H1 (cell line): ENCODE measurements at regions not wholly inside any gene's neighbourhood (a gene's known extent, or its start where the extent isn't known, plus 50 kb on each side); places are given as distances from the start of the nearest gene placed in this dataset.

Source experiments
- CTCF ChIA-PET: fragments of 300-600 bp; sonication (Branson Sonifier 250); formaldehyde crosslinking; loops from one replicate; lab custom pipeline; 2021; ENCODE audit not compliant: partially characterized antibody; lab: Charles Lee
- POLR2A ChIA-PET: fragments of 300-600 bp; sonication (Branson Sonifier 250); formaldehyde crosslinking; loops from one replicate; lab custom pipeline; 2021; ENCODE audit warnings: inconsistent platforms; ENCODE audit not compliant: partially characterized antibody; lab: Charles Lee
- DNase-seq, 2 experiments: peaks; one replicate each; pipeline versions ENCODE4 v3.0.0 to v3.0.0-alpha.2; 2010 to 2022; ENCODE audit warnings: low spot score in 2 of 2, low read depth in 1 of 2, mixed read lengths in 1 of 2
- FAIRE-seq: peaks from 2 replicates; lab custom pipeline; 2011; peaks lifted over from hg19 to GRCh38; lab: Jason Lieb, UNC
- H2AFZ ChIP-seq: 2 replicates; pipeline ENCODE4 v1.8.1; 2012; ENCODE audit warnings: low read length, inconsistent platforms
- H2AK5ac ChIP-seq: 2 replicates; pipeline ENCODE4 v1.6.1; 2013; ENCODE audit warnings: low read depth, low read length
- H2BK120ac ChIP-seq: replicated peaks from 2 replicates; pipeline ENCODE3; 2013; ENCODE audit warnings: low read depth, low read length, inconsistent platforms
- H2BK12ac ChIP-seq: 2 replicates; pipeline ENCODE4 v1.6.1; 2013; ENCODE audit warnings: low read depth, low read length
- H2BK15ac ChIP-seq: 2 replicates; pipeline ENCODE4 v1.6.1; 2013; ENCODE audit warnings: low read length
- H2BK20ac ChIP-seq: 2 replicates; pipeline ENCODE4 v1.6.1; 2013; ENCODE audit warnings: low read length
- H2BK5ac ChIP-seq: 2 replicates; pipeline ENCODE4 v1.6.1; 2013; ENCODE audit warnings: low read depth, low read length
- H3K14ac ChIP-seq: 2 replicates; pipeline ENCODE4 v1.6.1; 2013; ENCODE audit warnings: inconsistent platforms; ENCODE audit not compliant: insufficient read length
- H3K18ac ChIP-seq: 2 replicates; pipeline ENCODE4 v1.6.1; 2013; ENCODE audit warnings: low read length; ENCODE audit errors: extremely low read depth
- H3K23ac ChIP-seq: 2 replicates; pipeline ENCODE4 v1.6.1; 2013; ENCODE audit warnings: inconsistent platforms; ENCODE audit not compliant: insufficient read length
- H3K23me2 ChIP-seq: 2 replicates; pipeline ENCODE4 v1.6.1; 2013; ENCODE audit warnings: low read depth, low read length
- H3K27ac ChIP-seq: 2 replicates; pipeline ENCODE4 v1.6.1; 2011; ENCODE audit warnings: low read depth, low read length, inconsistent platforms
- H3K27me3 ChIP-seq, 4 experiments: replicated peaks in 1 of 4; 1 replicate in 1 of 4; 2 replicates in 3 of 4; pipeline versions ENCODE4 v1.6.1 to v1.8.1; 2011 to 2013; ENCODE audit warnings: low read length in 3 of 4, mild to moderate bottlenecking in 3 of 4, inconsistent platforms in 2 of 4, mixed read lengths in 2 of 4, moderate library complexity in 1 of 4; ENCODE audit not compliant: control insufficient read depth in 3 of 4, insufficient read depth in 3 of 4; ENCODE audit errors: extremely low read depth in 1 of 4
- H3K36me3 ChIP-seq, 4 experiments: 2 replicates each; pipeline versions ENCODE4 v1.6.1 to v1.8.1; 2011 to 2013; ENCODE audit warnings: mild to moderate bottlenecking in 4 of 4, low read length in 3 of 4, moderate library complexity in 2 of 4, control low read depth in 1 of 4, inconsistent platforms in 1 of 4; ENCODE audit not compliant: insufficient read depth in 4 of 4, control insufficient read depth in 2 of 4
- H3K4ac ChIP-seq: replicated peaks from 2 replicates; pipeline ENCODE3; 2013; ENCODE audit warnings: low read length, low read depth, mixed read lengths, inconsistent platforms; ENCODE audit not compliant: insufficient read length
- H3K4me1 ChIP-seq, 4 experiments: replicated peaks in 1 of 4; 1 replicate in 1 of 4; 2 replicates in 3 of 4; pipeline versions ENCODE4 v1.6.1 to v1.8.1; 2011 to 2013; ENCODE audit warnings: low read length in 3 of 4, inconsistent platforms in 2 of 4, mixed read lengths in 1 of 4; ENCODE audit not compliant: insufficient read depth in 4 of 4, control insufficient read depth in 3 of 4
- H3K4me2 ChIP-seq, 2 experiments: 2 replicates each; pipeline versions ENCODE4 v1.6.1 to v1.8.1; 2011 to 2013; ENCODE audit warnings: low read depth in 2 of 2, low read length in 2 of 2, control low read depth in 1 of 2, inconsistent platforms in 1 of 2, mild to moderate bottlenecking in 1 of 2; ENCODE audit not compliant: insufficient read depth in 1 of 2
- H3K4me3 ChIP-seq, 4 experiments: fragments of 200-600, 300-600 bp in 1 of 4; sonication (generic), shearing (Covaris generic), sonication (Bioruptor Twin) in 1 of 4; 2 replicates each; pipeline versions ENCODE4 v1.5.1 to v1.8.1; 2011 to 2016; ENCODE audit warnings: low read length in 4 of 4, low read depth in 3 of 4, control low read depth in 2 of 4, inconsistent platforms in 2 of 4, mild to moderate bottlenecking in 2 of 4, mixed read lengths in 1 of 4, moderate library complexity in 1 of 4; ENCODE audit not compliant: insufficient read depth in 2 of 4; ENCODE audit errors: extremely low read depth in 1 of 4
- H3K56ac ChIP-seq: replicated peaks from 2 replicates; pipeline ENCODE3; 2013; ENCODE audit warnings: low read depth, mild to moderate bottlenecking, mixed read lengths, low read length, inconsistent platforms; ENCODE audit not compliant: insufficient read length
- H3K79me1 ChIP-seq: 2 replicates; pipeline ENCODE4 v1.6.1; 2013; ENCODE audit warnings: low read depth, low read length, control low read depth
- H3K79me2 ChIP-seq, 2 experiments: 2 replicates each; pipeline versions ENCODE4 v1.6.1 to v1.8.1; 2012 to 2013; ENCODE audit warnings: low read length in 2 of 2, mild to moderate bottlenecking in 2 of 2, inconsistent platforms in 1 of 2; ENCODE audit not compliant: insufficient read depth in 2 of 2, control insufficient read depth in 1 of 2
- H3K9ac ChIP-seq, 4 experiments: replicated peaks in 1 of 4; 1 replicate in 1 of 4; 2 replicates in 3 of 4; pipeline versions ENCODE4 v1.6.1 to v1.8.1; 2011 to 2013; ENCODE audit warnings: low read depth in 3 of 4, low read length in 3 of 4, control low read depth in 2 of 4, mild to moderate bottlenecking in 2 of 4, moderate library complexity in 2 of 4, inconsistent platforms in 1 of 4; ENCODE audit errors: extremely low read depth in 1 of 4
- H3K9me3 ChIP-seq, 2 experiments: 2 replicates each; pipeline versions ENCODE4 v1.6.1 to v1.8.1; 2012 to 2013; ENCODE audit warnings: mild to moderate bottlenecking in 2 of 2, moderate library complexity in 2 of 2, control low read depth in 1 of 2, inconsistent platforms in 1 of 2, low read depth in 1 of 2, low read length in 1 of 2, mixed read lengths in 1 of 2; ENCODE audit not compliant: insufficient read depth in 2 of 2
- H4K20me1 ChIP-seq, 2 experiments: replicated peaks in 1 of 2; 2 replicates each; pipeline versions ENCODE3 to v1.8.1; 2011 to 2013; ENCODE audit warnings: inconsistent platforms in 2 of 2, low read length in 2 of 2, mild to moderate bottlenecking in 1 of 2; ENCODE audit not compliant: insufficient read depth in 2 of 2, control insufficient read depth in 1 of 2
- H4K5ac ChIP-seq: 2 replicates; pipeline ENCODE4 v1.6.1; 2013; ENCODE audit warnings: low read length, low read depth, mixed read lengths, inconsistent platforms; ENCODE audit not compliant: insufficient read length
- H4K8ac ChIP-seq: 2 replicates; pipeline ENCODE4 v1.8.0; 2013; ENCODE audit warnings: mild to moderate bottlenecking, moderate library complexity, low read length, inconsistent platforms; ENCODE audit not compliant: insufficient read depth; ENCODE audit errors: extremely low read depth
- H4K91ac ChIP-seq: replicated peaks from 2 replicates; pipeline ENCODE3; 2013; ENCODE audit warnings: low read length, mixed read lengths, inconsistent platforms; ENCODE audit not compliant: insufficient read length
- ASH2L ChIP-seq: fragments of 200-600, 300-600 bp; sonication (generic); IDR thresholded peaks from one replicate; pipeline ENCODE4 v1.7.1; 2017; ENCODE audit warnings: low read length
- CHD2 ChIP-seq: IDR thresholded peaks from 2 replicates; pipeline ENCODE4 v1.6.1; 2012; ENCODE audit warnings: low read length, improper control_type of control experiment
- JUND ChIP-seq: IDR thresholded peaks from 2 replicates; pipeline ENCODE4 v1.6.1; 2011; ENCODE audit warnings: mild to moderate bottlenecking, improper control_type of control experiment, low read length
- WGBS, 2 experiments: shearing (Covaris generic) in 1 of 2; methylation state at CpG; one replicate each; pipeline versions ENCODE4 v1.1.6 to v1.1.7; 2013 to 2015; ENCODE audit warnings: low lambda C conversion rate in 2 of 2, mixed read lengths in 2 of 2, inconsistent platforms in 1 of 2, low coverage in 1 of 2, missing lambda C conversion rate in 1 of 2; ENCODE audit not compliant: insufficient replicate concordance in 2 of 2, insufficient coverage in 1 of 2, insufficient read length in 1 of 2; ENCODE audit errors: extremely low coverage in 1 of 2, missing lambda C conversion rate in 1 of 2; 5-methylcytosine and 5-hydroxymethylcytosine counted together

DNA sequence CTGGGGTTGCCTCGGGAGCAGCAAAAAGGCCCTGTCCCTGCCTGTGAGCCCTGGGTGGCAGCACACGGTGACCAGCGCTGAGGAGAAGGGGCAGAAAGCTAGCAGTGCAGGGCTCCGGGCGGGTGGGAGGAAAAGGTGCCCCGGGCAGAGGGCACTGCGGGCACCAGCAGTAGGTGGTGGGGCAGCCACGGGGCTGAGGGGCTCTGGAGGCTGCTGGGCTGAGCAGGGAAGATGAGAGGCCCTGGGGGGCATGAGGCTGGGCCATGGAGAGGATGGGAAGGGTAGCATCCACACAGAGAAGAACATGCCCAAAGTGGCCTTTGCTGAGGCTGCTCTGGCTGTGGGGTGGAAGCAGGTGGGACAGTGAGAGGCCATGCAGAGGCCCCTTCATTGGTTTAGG lies 67.5 kb upstream of the NKX1-1 start:
- no peak overlapping the region for H4K8ac ChIP-seq
- H4K91ac ChIP-seq, result no peak overlapping the region
- H3K4me1 ChIP-seq, result no peaks in the 10 kb centered on the region
- no peak overlapping the region for H3K27ac ChIP-seq
- FAIRE-seq, result no peak
- H3K36me3 ChIP-seq, result no peaks in the 10 kb centered on the region
- H3K14ac ChIP-seq, result no peak overlapping the region
- H3K56ac ChIP-seq, result no peak overlapping the region
- H2BK20ac ChIP-seq, result no peak overlapping the region
- no peak overlapping the region for H3K23ac ChIP-seq
- POLR2A ChIA-PET, result no interaction called here
- DNase-seq, result no peak
- H2AFZ ChIP-seq, result no peak overlapping the region
- H3K9me3 ChIP-seq, result no peaks in the 10 kb centered on the region; a peak in 2 of 4 replicates
- no peak overlapping the region for H2BK15ac ChIP-seq
- TF ChIP-seq CHD2, result no peak
- no peak for TF ChIP-seq JUND
- TF ChIP-seq ASH2L, result no peak
- TF ChIP-seq, all 59 proteins: peak for 0
- H3K4ac ChIP-seq, result no peak overlapping the region
- no peaks in the 10 kb centered on the region for H3K79me1 ChIP-seq
- no peaks in the 10 kb centered on the region for H3K79me2 ChIP-seq
- no peak overlapping the region for H3K9ac ChIP-seq
- no peak overlapping the region for H4K5ac ChIP-seq
- no peak overlapping the region for H3K18ac ChIP-seq
- H3K4me3 ChIP-seq, result no peak overlapping the region
- CTCF ChIA-PET, result no interaction called here
- H3K23me2 ChIP-seq, result peaks cover 13% of the 10 kb centered on the region; the same call in 1 of the 2 replicates
- H3K27me3 ChIP-seq, result no peaks in the 10 kb centered on the region; a peak in 1 of 7 replicates
- H3K4me2 ChIP-seq, result no peak overlapping the region
- no peak overlapping the region for H2BK120ac ChIP-seq
- no peak overlapping the region for H2BK12ac ChIP-seq
- H2BK5ac ChIP-seq, result no peak overlapping the region
- peaks cover 0 to 1% of the 10 kb centered on the region in 2 experiments for H4K20me1 ChIP-seq
- 85% methylated on average over 4 of the region's 8 CpGs; no CpG with 5 or more reads in 1 of the 2 experiments for WGBS, 2 experiments
- H2AK5ac ChIP-seq, result no peak overlapping the region
